CD4-positive, CD25-positive, alpha-beta regulatory T cell (primary cell): ENCODE measurements at regions not wholly inside any gene's neighbourhood (a gene's known extent, or its start where the extent isn't known, plus 50 kb on each side); places are given as distances from the start of the nearest gene placed in this dataset.
"Not testable (repeated sequence)": the region's sequence is repeated elsewhere in the genome, so short reads cannot be mapped to it uniquely, and the experiment has no call there.

Source experiments
- ATAC-seq, 2 donors: fragments of 150-1000 bp; cut with Tn5 transposase; one replicate each; pipeline ENCODE4 v1.10.0; 2021; ENCODE audit warnings: low read depth in 2 of 2, moderate number of reproducible peaks in 2 of 2, moderate library complexity in 1 of 2
- DNase-seq, 3 donors: peaks; one replicate each; pipeline versions ENCODE4 v3.0.0 to v3.0.0-alpha.2; 2012 to 2022; ENCODE audit warnings: mixed read lengths in 1 of 3
- H3K27ac ChIP-seq: one replicate; pipeline ENCODE4 v1.7.0; 2013; ENCODE audit warnings: mild to moderate bottlenecking, low read length; ENCODE audit not compliant: insufficient read depth, poor library complexity, severe bottlenecking
- H3K27me3 ChIP-seq: one replicate; pipeline ENCODE4 v1.7.0; 2013; ENCODE audit warnings: low read length; ENCODE audit not compliant: control insufficient read depth, insufficient read depth
- H3K36me3 ChIP-seq: one replicate; pipeline ENCODE4 v1.7.0; 2013; ENCODE audit warnings: mild to moderate bottlenecking, low read length, moderate library complexity; ENCODE audit not compliant: control insufficient read depth, insufficient read depth
- H3K4me1 ChIP-seq: 2 replicates; pipeline ENCODE4 v1.7.0; 2013; ENCODE audit warnings: mild to moderate bottlenecking, low read length; ENCODE audit not compliant: insufficient read depth, control insufficient read depth, poor library complexity, severe bottlenecking
- H3K4me3 ChIP-seq: one replicate; pipeline ENCODE4 v1.7.0; 2013; ENCODE audit warnings: low read depth, mild to moderate bottlenecking, low read length, moderate library complexity
- H3K9me3 ChIP-seq, 2 experiments: 1 replicate in 1 of 2; 2 replicates in 1 of 2; pipeline ENCODE4 v1.7.0; 2013; ENCODE audit warnings: low read length in 2 of 2, mild to moderate bottlenecking in 1 of 2, moderate library complexity in 1 of 2; ENCODE audit not compliant: control insufficient read depth in 2 of 2
- H3K27ac Mint-ChIP-seq, 3 donors: one replicate each; pipeline ENCODE4 v1.8.0; 2020 to 2022; ENCODE audit warnings: mild to moderate bottlenecking in 3 of 3, mixed read lengths in 3 of 3, moderate library complexity in 2 of 3
- H3K27me3 Mint-ChIP-seq: one replicate; pipeline ENCODE4 v1.8.0; 2022; ENCODE audit warnings: mild to moderate bottlenecking, mixed read lengths
- H3K36me3 Mint-ChIP-seq: one replicate; pipeline ENCODE4 v1.8.0; 2020; ENCODE audit warnings: mixed read lengths
- H3K4me1 Mint-ChIP-seq, 4 donors: one replicate each; pipeline ENCODE4 v1.8.0; 2020 to 2022; ENCODE audit warnings: mixed read lengths in 4 of 4, mild to moderate bottlenecking in 1 of 4
- H3K4me3 Mint-ChIP-seq, 4 donors: one replicate each; pipeline ENCODE4 v1.8.0; 2020 to 2022; ENCODE audit warnings: mild to moderate bottlenecking in 4 of 4, mixed read lengths in 4 of 4, moderate library complexity in 3 of 4
- H3K9me3 Mint-ChIP-seq, 7 donors: one replicate each; pipeline ENCODE4 v1.8.0; 2020 to 2022; ENCODE audit warnings: mixed read lengths in 7 of 7, mild to moderate bottlenecking in 3 of 7, moderate library complexity in 2 of 7

- not testable (repeated sequence) for ATAC-seq, H3K36me3 ChIP-seq, H3K36me3 Mint-ChIP-seq, H3K4me3 ChIP-seq, H3K4me1 ChIP-seq, H3K4me3 Mint-ChIP-seq, H3K27ac ChIP-seq, H3K27ac Mint-ChIP-seq, H3K4me1 Mint-ChIP-seq, H3K9me3 Mint-ChIP-seq, H3K27me3 ChIP-seq
- peak in 1 of 3 donors; percentile 18 for DNase-seq
- H3K9me3 ChIP-seq: peaks cover 0 to 10% of the 10 kb centered on the region in 2 experiments
- peaks cover 21% of the 10 kb centered on the region for H3K27me3 Mint-ChIP-seq
Observed at GRCh38 chr12:124070394-124071074, 97.5 kb downstream of the ZNF664 start.

GRCh38 chr12:124071075-124071443 lies 98.0 kb downstream of the ZNF664 start:
- Mint-ChIP-seq H3K4me1 (no peaks in the 10 kb centered on the region), H3K36me3 (no peaks in the 10 kb centered on the region), H3K4me3 (no peak overlapping the region), H3K27ac (no peak overlapping the region), H3K27me3 (peaks cover 21% of the 10 kb centered on the region), H3K9me3 (peaks cover 0 to 3% (median 0%) of the 10 kb centered on the region in 7 donors)
- Histone ChIP-seq H3K4me1 (no peaks in the 10 kb centered on the region), H3K27ac (no peak overlapping the region), H3K36me3 (no peaks in the 10 kb centered on the region), H3K4me3 (no peak overlapping the region), H3K9me3 (peaks cover 0 to 10% of the 10 kb centered on the region in 2 experiments), H3K27me3 (peaks cover 2% of the 10 kb centered on the region)
- DNase-seq (no peak), ATAC-seq (no peak)

DNA sequence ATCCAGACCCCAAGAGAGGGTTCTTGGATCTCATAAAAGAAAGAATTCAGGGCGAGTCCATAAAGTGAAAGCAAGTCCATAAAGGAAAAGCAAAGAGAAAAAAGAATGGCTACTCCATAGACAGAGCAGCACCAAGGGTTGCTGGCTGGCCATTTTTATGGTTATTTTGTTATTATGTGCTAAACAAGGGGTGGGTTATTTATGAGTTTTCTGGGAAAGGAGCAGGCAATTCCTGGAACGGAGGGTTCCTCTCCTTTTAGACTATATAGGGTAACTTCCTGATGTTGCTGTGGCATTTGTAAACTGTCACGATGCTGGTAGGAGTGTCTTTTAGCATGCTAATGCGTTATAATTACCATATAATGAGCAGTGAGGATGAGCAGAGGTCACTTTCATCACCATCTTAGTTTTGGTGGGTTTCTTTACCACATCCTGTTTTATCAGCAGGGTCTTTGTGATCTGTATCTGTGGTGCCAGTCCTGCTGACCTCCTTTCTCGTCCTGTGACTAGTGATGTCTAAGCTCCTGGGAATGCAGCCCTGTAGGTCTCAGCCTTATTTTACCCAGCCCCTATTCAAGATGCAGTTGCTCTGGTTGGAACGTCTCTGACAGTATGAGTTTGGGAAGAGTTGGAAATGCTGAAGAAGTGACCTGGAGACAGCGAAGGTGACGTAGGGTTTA lies 100.5 kb downstream of the ZNF664 start:
- no peak for ATAC-seq
- Mint-ChIP-seq H3K36me3 (no peaks in the 10 kb centered on the region), H3K27me3 (peaks cover 17% of the 10 kb centered on the region)

GRCh38 chr12:124075841-124076240 lies 102.8 kb downstream of the ZNF664 start:
- DNase-seq (no peak), ATAC-seq (no peak)
- no peaks in the 10 kb centered on the region for H3K36me3 ChIP-seq
- Mint-ChIP-seq H3K27me3 (peaks cover 17% of the 10 kb centered on the region), H3K27ac (no peak overlapping the region), H3K4me3 (no peak overlapping the region), H3K9me3 (peaks cover 0 to 2% (median 0%) of the 10 kb centered on the region in 7 donors), H3K36me3 (no peaks in the 10 kb centered on the region), H3K4me1 (no peaks in the 10 kb centered on the region)
- no peaks in the 10 kb centered on the region for H3K9me3 ChIP-seq
- no peaks in the 10 kb centered on the region for H3K27me3 ChIP-seq
- no peak overlapping the region for H3K27ac ChIP-seq
- no peak overlapping the region for H3K4me3 ChIP-seq
- H3K4me1 ChIP-seq: no peaks in the 10 kb centered on the region

More for the DNA sequence above, 100.5 kb downstream of the ZNF664 start:
- H3K27me3 ChIP-seq: no peaks in the 10 kb centered on the region
- H3K4me3 ChIP-seq: no peak overlapping the region
- H3K27ac ChIP-seq: no peak overlapping the region
- H3K36me3 ChIP-seq: no peaks in the 10 kb centered on the region
- DNase-seq: peak in 1 of 3 donors; percentile 14
- Mint-ChIP-seq H3K27ac (no peak overlapping the region), H3K9me3 (peaks cover 0 to 2% (median 0%) of the 10 kb centered on the region in 7 donors), H3K4me1 (no peaks in the 10 kb centered on the region), H3K4me3 (no peak overlapping the region)
- no peaks in the 10 kb centered on the region for H3K4me1 ChIP-seq
- no peaks in the 10 kb centered on the region for H3K9me3 ChIP-seq

DNA sequence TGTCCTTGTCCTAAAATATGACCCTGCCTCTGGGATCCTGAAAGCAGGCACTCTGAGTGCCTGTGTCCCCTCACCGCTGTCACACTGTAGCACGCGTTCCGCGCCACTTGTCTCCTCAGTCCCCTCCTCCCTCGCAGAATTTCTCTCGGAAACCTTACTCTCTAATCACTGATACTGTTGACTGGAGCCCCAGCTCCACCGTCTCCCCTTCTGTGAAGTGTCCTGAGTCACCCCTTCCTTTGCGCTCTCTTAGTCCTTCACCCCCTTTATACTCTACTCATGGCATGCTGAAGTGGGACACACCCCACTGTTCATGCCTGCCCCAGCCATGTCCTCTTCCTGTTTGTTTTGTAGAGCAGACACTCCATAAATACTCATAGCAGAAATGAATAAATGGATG lies 104.7 kb downstream of the ZNF664 start:
- ATAC-seq (no peak), DNase-seq (no peak)
- no peaks in the 10 kb centered on the region for H3K9me3 ChIP-seq
- Mint-ChIP-seq H3K36me3 (no peaks in the 10 kb centered on the region), H3K9me3 (peaks cover 0 to 2% (median 0%) of the 10 kb centered on the region in 7 donors), H3K4me1 (no peaks in the 10 kb centered on the region), H3K27me3 (peaks cover 16% of the 10 kb centered on the region), H3K27ac (no peak overlapping the region), H3K4me3 (no peak overlapping the region)
- H3K4me3 ChIP-seq: no peak overlapping the region
- H3K27me3 ChIP-seq: no peaks in the 10 kb centered on the region
- H3K4me1 ChIP-seq: no peaks in the 10 kb centered on the region
- no peaks in the 10 kb centered on the region for H3K36me3 ChIP-seq
- H3K27ac ChIP-seq: no peak overlapping the region

DNA sequence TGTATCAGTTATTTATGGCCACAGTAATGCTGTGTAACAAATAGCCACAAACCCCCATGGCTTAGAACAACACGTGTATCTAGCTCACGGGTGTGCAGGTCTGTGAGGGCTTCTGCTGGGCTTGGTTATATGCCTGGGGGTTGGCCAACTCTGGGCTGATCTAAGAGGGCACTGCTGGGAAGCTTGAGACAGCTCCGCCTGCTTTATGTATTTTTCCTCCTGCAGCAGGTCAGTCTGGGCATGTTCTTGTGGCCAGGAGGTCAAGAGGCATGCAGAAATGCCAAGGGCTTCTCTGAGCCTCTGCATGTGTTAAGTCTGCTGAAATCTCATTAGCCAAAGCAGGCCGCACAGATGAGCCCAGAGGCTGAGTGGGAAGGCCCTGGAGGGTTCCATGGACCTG lies 105.8 kb downstream of the ZNF664 start:
- Histone ChIP-seq H3K4me1 (no peaks in the 10 kb centered on the region), H3K27ac (no peak overlapping the region), H3K27me3 (no peaks in the 10 kb centered on the region), H3K9me3 (no peaks in the 10 kb centered on the region), H3K4me3 (no peak overlapping the region), H3K36me3 (no peaks in the 10 kb centered on the region)
- no peak overlapping the region for H3K27ac Mint-ChIP-seq
- H3K36me3 Mint-ChIP-seq: no peaks in the 10 kb centered on the region
- H3K4me3 Mint-ChIP-seq: no peak overlapping the region
- peaks cover 0 to 2% (median 0%) of the 10 kb centered on the region in 7 donors for H3K9me3 Mint-ChIP-seq
- no peaks in the 10 kb centered on the region for H3K4me1 Mint-ChIP-seq
- no peak for ATAC-seq
- peaks cover 5% of the 10 kb centered on the region for H3K27me3 Mint-ChIP-seq
- no peak for DNase-seq

- H3K4me1 Mint-ChIP-seq: no peaks in the 10 kb centered on the region
- H3K36me3 ChIP-seq: no peaks in the 10 kb centered on the region
- H3K27ac Mint-ChIP-seq: no peak overlapping the region
- H3K27ac ChIP-seq: no peak overlapping the region
- ATAC-seq (no peak), DNase-seq (no peak)
- no peaks in the 10 kb centered on the region for H3K9me3 ChIP-seq
- no peak overlapping the region for H3K4me3 Mint-ChIP-seq
- H3K4me3 ChIP-seq: no peak overlapping the region
- no peaks in the 10 kb centered on the region for H3K36me3 Mint-ChIP-seq
- no peaks in the 10 kb centered on the region for H3K4me1 ChIP-seq
- no peaks in the 10 kb centered on the region for H3K27me3 Mint-ChIP-seq
- no peaks in the 10 kb centered on the region for H3K27me3 ChIP-seq
- peaks cover 0 to 2% (median 0%) of the 10 kb centered on the region in 7 donors for H3K9me3 Mint-ChIP-seq
Observed at GRCh38 chr12:124080649-124081048, 107.6 kb downstream of the ZNF664 start.

DNA sequence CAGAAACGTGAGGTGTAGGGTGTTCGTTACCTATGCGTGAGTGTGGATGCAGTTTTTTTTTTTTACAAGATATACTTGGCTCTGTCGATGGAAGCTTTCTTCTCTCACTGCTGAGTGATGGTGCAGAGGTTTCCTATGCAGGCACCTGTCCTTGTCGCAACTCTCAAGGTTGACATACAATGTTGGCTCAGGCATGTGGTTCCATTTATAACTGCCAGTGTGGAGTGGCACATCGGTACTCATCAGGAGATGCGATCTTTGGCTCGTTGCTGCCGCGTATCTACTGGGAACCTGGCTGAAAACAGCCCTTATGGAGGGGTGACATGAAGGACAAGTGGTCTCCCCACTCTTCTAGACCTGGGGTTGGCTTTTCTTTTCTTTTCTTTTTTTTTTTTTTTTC lies 109.0 kb downstream of the ZNF664 start:
- no peaks in the 10 kb centered on the region for H3K36me3 ChIP-seq
- Mint-ChIP-seq H3K36me3 (no peaks in the 10 kb centered on the region), H3K4me3 (no peak overlapping the region), H3K4me1 (no peaks in the 10 kb centered on the region), H3K9me3 (peaks cover 0 to 2% (median 0%) of the 10 kb centered on the region in 7 donors), H3K27me3 (no peaks in the 10 kb centered on the region), H3K27ac (no peak overlapping the region)
- no peaks in the 10 kb centered on the region for H3K9me3 ChIP-seq
- DNase-seq (no peak), ATAC-seq (no peak)
- no peaks in the 10 kb centered on the region for H3K4me1 ChIP-seq
- no peaks in the 10 kb centered on the region for H3K27me3 ChIP-seq
- no peak overlapping the region for H3K4me3 ChIP-seq
- H3K27ac ChIP-seq: no peak overlapping the region
